NCI-H82 treated with DMSO at 0.1 percent for 48 hours (cell line): ENCODE measurements at regions not wholly inside any gene's neighbourhood (a gene's known extent, or its start where the extent isn't known, plus 50 kb on each side); places are given as distances from the start of the nearest gene placed in this dataset.
"Not testable (repeated sequence)": the region's sequence is repeated elsewhere in the genome, so short reads cannot be mapped to it uniquely, and the experiment has no call there.

Experiments used
- DNase-seq: peaks from one replicate; lab custom pipeline; 2025; ENCODE audit not compliant: unreplicated experiment; lab: John Stamatoyannopoulos, UW

DNA sequence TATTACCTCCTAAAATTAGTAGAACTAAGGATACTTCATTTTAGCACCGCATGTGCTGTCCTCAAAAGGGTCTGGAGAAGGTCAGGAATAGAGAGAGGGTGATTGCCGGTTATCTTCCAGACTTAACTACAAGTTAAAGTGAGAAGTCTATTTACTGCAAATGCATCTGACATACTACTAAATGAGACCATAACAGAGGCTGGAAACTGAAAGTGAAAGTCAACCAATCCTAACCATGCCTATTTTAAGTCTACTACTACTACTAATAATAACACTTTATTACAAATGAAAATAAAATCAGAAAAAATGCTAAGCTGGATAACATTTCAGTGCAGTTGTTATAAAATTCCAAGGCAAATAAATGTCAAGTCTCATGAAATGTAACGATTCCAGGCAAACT, 244.7 kb downstream of the KIF20B start:
- no peak for DNase-seq

DNA sequence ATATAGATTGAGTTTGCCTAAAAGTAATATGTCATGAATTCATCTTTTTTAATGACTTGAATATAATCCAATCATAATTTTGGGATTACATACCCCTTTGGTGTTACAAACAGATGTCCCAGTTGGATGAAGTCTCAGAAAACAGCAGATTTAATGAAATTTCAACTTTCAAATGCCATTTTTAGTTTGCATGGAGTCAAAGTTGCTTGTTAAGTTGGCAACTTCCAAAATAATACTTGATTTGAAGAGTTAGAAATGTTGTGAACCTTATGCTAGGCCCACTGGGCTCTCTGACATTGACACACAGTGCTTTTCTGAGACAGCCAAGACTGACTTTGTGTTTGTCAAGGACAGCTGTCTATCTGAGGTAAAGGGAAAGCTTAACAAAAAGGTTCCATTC, 248.1 kb downstream of the KIF20B start:
- DNase-seq = no peak

DNA sequence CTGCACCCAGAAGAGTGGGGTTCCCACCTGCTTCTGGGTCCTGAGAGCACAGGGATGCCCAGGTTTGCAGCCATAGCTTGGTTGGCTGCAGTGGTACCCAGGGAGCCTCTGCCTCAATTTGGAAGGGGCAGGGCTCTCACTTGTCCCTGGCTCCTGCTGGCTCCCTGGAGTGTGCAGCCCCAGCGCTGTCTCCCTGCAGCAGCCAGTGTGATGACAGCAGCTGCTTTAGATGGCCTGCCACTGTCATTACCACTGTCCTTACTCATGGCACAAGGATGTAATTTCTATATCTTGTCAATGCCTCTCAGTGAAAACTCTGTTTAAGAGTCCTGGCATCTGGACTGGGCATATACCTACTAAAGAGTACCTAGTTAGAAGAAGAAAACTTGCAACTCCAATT, 250.9 kb downstream of the KIF20B start:
- no peak for DNase-seq

DNA sequence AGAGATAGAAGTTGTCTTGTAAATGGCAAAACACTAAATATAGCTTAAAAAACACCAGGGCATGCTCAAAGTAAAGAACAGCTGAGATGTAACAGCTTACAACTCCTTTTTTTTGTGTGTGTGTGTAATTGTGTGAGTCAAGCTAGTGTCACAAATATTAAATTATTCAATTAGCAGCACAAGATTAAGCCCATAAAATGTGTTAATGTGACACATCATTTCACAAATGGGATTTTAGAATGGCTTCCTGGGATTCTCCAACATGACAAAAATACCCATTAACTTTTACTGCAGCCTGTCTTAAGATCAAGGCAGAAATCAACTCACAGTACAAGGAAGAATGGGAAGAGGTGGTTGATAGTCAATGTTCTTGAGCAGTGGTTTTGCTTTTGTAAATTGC, 251.4 kb downstream of the KIF20B start:
- no peak for DNase-seq

DNA sequence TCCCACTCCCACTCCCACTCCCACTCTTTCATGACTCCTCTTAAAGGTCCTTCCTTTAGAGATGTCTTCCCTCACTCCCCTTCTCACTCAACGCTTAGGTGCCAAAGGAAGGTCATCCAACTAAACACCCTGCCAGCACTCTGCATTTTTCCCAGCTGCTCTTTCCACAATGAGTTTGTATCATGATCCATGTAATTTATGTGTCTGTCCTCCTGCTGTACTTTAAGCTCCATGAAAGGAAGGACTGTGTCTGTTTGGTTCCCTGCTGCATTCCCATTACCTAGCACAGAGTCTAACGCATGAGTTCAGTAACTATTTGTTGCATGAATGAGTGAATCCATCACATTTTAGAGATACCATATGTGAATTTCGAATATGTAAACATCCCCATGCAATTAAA, 252.7 kb downstream of the KIF20B start:
- DNase-seq = no peak

DNA sequence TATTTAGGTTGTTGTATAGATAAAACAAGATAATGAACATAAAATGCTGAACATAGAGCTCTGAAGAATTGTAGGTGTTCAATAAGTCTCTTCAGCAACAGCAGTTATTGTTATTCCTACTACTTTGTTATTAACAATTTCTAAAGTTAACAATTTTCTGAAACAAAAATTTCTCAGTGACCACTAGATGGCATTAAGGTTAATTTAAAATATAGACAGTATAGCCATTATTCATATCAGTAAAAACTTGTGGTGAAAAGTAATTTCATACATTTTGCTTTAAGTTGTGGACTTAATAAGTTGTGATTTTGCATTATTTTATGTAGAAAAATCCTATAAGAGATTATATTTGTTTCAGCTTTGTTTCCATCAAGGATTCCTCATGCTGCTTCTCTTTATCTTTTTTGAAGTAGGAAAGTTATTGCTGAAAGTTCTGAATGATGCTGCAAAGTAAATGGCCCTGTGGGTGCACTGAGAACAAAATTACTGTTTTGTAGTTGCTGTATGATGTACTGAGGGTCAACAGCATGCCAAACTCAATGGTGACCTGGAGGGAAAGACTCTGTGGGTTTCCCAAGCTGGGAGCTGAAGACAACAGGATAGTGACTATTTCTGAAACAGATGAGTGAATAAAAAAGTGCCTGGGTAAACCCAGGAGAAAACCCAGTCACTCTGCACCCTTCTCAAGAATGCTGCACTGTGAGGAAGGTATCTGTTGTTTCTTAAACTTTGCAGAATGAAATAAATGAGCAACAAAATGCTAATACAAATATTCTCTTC, 253.6 kb downstream of the KIF20B start:
- no peak for DNase-seq

DNA sequence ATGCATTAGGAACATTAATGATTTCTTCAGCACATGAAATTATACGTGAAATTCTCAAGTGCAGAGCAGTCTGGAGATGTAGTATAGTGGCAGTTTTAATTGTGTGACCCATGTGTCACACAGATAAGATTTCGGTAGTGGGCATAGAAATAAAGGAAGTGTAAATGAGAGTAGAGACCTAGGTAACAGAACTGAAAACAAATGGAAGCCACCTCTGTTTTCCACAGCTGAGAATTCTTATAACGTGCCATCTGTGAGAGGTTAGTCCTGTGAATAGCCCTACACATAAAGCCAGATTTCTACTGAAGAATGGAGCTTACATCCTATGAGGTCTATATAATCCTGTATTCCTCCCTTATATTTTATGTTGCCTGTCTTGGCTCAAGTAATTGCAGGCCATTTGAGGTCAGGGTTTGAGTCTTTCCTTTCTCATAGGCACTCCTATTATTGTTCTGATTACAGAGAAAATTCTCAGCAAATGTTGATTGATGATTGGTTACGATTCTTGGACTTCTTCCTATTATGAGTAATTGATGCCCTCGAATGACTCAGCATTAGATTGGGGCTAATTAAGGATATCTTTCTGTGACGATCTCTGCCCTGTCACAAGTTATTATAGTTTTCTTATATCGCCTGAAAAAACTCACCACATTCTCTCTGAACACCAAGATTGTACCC, 258.2 kb downstream of the KIF20B start:
- no peak for DNase-seq

DNA sequence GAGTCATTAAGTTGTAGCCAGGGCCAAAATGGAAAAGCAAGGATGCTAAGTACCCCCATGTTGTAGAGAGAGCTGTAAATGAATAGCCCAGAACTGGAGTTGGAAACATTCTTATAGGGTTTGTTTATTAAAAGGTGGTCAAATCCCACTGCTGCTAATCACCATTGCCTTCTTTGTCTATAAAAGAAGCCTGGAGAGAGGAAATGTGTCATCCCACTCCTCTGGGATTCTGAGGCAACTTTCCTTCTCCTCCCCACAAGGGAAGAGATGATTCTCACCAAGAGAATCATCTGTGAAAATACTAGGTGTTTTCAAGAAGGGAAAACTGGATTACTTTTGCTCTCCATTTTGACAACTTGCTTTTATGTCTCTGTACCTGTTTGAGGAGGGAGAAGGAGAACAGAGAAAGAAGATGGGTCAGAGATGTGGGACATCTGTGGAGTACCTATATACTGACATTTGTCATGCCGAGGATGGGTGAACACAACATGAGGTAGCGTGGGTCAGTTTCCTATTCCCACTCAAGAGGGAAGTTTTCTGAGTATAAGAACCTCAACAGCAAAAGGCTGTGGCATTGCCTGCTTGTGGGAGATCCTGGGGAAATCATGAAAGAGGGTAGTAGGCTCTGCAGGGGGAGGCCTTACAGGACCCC, 262.2 kb downstream of the KIF20B start:
- no peak for DNase-seq

DNA sequence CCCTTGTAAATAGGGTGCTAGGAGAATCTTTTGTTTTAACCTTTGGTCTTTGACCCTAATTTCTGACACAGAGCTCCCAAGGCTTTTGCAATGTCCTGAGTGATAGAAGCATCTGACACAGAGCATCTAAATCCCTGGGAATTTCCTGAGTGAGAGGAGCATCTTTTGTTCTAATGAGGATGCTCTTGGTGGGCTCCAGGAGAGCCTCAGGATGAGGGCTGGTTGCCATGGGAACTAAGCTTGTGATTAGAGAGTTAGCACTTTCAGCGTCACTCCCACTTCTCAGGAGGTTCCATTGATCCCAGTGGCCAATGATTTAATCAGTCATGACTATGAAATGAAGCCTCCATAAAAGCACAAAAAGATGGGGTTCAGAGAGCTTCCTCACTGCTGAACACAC, 264.8 kb downstream of the KIF20B start:
- DNase-seq = no peak

DNA sequence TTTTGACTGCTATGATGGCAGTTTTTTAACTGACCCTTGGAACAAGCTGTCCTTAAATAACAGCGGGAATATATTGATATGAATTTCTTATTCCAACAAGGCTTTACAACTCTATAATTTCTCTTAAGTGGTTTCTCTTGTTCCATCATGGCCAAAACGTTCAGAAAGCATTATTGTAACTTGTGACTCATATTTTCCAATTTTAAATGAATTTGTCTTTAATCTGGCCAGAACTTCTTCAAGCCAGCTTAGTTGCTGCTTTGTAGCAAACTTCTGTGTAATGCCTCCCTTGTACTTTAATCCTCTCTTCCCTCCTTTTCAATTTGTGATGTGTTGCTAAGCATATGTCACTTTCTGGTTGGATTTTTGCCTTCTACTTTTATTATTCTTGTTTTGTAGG, 271.9 kb downstream of the KIF20B start:
- no peak for DNase-seq

DNA sequence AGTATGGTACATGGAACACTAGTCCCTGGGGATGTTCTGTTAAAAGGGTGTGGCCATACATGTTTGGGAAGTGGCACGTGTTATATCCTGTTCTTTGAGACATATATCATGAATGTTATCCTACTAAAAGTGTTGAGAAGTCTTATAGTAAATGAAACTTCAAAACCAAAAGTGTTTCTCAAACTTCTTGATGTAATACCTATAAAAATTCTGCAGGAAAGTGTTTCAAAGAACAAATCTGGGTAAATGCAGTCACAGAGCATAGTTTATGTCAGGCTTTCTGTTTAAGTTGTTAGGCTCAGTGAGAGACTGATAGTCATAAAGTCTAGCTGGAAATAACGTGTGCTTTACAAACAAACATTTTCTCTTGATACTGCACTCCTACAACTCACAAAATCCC, 273.7 kb downstream of the KIF20B start:
- DNase-seq = no peak

DNA sequence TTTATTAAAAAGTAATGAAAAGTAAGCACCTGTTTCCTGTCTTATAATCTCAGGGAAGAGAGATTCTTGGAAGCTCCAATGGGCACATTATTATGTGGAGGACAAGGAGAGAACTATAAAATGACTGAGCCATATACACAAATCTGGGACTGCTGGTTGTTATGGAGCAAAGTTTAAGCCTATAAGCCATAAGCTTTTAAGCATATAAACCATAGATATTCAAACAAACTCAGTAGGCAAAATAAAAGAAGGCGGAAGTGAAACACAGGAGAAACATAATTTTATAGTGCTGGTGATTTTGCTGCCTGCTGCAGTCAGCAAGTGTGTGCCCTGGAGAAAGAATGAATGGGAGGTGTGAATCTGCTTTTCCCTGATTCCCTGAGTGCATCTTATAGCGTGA, 274.4 kb downstream of the KIF20B start:
- no peak for DNase-seq

DNA sequence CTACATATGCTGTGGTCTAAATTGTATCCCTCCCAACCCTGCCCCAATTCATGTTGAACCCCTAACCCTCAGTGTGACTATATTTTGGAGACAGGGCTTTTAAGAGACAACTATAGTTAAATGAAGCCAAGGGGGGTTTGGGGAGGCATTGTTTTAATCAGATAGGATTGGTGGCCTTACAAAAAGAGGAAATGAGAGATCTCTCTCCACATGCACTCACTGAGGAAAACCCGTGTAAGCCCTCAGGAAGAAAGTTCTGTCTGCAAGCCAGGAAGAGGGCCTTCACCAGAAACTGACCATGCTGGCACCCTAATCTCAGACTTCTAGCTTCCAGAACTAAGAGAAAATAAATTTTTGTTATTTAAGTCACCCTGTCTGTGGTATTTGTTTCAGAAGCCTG, 276.7 kb downstream of the KIF20B start:
- no peak for DNase-seq

DNA sequence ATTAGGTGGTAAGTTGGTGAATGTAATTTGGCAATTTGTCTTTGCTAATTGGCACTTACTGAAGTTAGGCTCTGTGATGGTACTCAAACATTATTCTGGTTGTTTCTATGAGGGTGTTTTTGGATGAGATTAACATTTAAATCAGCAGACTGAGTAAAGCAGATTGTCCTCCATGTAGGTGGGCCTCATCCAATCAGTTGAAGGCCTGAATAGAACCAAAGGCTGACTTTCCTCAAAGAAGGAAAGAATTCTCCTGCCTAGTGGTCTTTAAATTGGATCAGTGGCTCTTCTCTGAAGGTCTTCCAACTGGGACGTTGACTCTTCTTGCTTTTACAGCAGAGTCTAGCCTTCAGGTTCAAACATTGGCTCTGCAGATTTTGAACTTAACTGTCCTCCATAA, 278.3 kb downstream of the KIF20B start:
- no peak for DNase-seq

DNA sequence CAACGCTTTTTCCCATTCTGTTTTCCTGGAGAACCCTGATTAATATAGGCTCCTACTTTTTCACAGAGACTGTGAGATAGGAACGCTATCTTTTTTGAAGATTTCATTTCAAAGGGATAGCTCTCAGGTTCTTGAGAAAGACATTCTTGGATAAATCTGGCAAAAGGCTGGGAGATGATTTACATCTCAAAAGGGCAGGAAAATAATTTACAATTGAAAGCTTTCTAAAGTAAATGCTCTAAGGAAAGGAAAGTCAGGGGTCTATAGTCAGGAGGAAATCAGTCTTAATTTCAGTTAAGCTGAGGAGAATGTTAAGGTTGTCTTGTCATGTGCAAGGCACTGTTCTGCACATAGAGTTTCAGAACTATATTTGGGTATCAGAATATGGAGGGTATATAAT, 278.8 kb downstream of the KIF20B start:
- DNase-seq = no peak

DNA sequence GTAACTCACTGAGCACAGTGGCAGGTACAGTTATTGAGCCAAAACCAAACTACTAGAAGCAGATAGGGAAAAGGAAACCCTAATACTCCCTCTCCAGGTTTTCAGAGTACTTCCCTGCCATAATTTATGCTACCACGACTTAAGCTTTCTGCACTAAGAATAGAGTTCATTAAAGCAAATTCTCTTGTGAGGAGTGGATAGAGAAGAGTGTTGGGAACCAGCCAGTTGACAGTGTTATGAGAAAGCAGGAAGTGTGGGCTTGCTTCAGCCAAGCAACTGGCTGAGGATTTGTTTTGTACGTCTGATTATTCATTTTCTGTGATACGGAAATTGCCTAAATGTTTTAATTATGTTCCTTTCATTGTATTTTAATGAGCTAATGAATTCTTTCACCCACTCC, 280.5 kb downstream of the KIF20B start:
- no peak for DNase-seq

DNA sequence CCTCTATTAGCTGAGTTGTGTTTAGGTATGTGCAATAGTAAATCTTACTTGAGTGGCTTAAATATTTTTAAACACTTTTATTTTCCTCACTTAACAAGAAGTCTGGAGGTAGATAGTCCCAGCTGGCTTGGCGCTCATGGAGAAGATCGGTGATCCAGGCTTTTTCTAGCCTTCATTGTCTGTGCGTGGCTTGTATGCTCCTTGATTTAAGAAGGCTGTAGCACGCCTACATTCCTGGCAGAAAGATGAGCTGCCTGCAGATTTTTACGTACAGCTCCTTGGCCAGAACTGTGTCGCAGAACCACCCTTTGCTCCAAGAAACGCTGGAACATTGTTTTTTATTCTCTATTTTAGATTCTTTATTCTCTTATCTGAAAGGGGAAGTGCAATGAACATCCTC, 284.1 kb downstream of the KIF20B start:
- no peak for DNase-seq

DNA sequence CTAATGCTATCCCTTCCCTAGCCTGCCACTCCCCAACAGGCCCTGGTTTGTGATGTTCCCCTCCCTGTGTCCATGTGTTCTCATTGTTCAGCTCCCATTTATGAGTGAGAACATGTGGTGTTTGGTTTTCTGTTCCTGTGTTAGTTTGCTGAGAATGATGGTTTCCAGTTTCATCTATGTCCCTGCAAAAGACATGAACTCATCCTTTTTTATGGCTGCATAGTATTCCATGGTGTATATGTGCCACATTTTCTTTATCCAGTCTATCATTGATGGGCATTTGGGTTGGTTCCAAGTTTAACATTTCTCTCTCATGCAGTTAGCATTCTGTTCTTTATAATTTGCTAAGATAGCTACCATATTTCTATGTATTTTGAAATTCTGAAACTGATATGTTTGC, 287.0 kb downstream of the KIF20B start:
- DNase-seq = not testable (repeated sequence)

DNA sequence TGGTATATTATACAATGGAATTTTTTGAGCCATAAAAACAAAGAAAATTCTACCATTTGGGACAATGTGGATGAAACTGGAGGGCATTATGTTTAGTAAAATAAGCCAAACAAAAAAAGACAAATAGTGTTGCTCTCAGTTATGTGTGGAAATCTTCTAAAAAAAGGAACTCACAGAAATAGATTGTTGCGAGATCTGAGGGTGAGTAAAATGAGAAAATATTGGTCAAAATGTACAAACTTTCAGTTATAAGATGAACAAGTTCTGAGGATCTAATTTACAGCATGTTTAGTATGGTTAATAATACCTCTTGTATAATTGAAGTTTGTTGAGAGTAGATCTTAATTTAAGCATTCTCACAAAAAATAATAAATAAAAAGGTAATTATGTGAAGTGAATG, 291.2 kb downstream of the KIF20B start:
- DNase-seq = no peak

DNA sequence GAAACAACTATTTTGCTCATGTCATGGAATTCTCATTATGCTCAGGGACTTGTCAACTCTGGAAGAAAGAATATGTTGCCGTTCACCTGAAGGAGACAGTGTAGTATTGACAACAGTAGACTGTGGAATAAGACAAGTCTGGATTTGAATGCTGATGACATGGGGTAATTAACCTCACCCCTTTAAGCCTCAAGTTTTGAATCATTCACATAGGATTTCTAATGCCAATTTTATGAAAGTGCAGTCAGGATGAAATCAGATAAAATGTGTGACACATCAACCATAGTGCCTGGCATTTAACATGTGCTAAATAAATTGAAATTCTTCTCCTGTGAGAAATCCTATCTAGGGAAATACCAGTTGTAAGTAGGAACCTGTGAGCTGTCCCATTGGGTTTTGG, 305.8 kb downstream of the KIF20B start:
- no peak for DNase-seq

DNA sequence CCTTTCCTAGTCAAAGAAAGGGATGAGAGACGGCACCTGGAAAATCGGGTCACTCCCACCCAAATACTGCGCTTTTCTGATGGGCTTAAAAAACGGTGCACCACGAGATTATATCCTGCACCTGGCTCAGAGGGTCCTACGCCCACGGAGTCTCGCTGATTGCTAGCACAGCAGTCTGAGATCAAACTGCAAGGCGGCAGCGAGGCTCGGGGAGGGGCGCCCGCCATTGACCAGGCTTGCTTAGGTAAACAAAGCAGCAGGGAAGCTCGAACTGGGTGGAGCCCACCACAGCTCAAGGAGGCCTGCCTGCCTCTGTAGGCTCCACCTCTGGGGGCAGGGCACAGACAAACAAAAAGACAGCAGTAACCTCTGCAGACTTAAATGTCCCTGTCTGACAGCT, 309.9 kb downstream of the KIF20B start:
- not testable (repeated sequence) for DNase-seq

DNA sequence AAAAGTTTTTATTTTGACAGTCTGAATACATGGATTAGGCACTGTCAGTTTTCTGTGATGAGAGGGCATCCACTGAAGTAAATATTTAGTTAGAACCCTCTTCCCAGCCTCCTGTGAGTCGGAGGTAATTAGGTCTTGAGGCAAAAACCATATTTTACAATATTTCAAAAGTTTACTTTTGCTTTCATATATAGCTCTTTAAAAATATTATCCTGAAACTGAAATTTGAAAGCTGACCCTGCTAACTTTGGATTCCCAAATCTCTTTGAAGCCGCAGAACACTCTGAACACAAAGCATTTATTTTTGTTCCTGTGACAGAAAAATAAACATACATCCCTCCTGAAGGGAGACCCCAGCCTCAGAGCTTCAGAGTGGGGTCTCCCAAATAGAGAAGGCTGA, 317.4 kb downstream of the KIF20B start:
- DNase-seq = no peak
